Stomach (tissue), 4 donors: ENCODE measurements at regions not wholly inside any gene's neighbourhood (a gene's known extent, or its start where the extent isn't known, plus 50 kb on each side); places are given as distances from the start of the nearest gene placed in this dataset.

ENCODE experiments used
- CTCF ChIP-seq, 7 experiments: fragments of 450-650 bp in 4 of 7; fragments of 200-600 bp in 3 of 7; sonication (generic) in 3 of 7; IDR thresholded peaks; one replicate each; pipeline ENCODE4 v1.5.1; 2016 to 2019; ENCODE audit warnings: antibody characterized with exemption in 7 of 7, control low read depth in 2 of 7, mild to moderate bottlenecking in 1 of 7
- EP300 ChIP-seq: sonication (generic); formaldehyde crosslinking; IDR thresholded peaks from one replicate; pipeline ENCODE4 v1.6.1; 2017; ENCODE audit warnings: antibody characterized with exemption
- POLR2A ChIP-seq, 4 donors: fragments of 450-650 bp; IDR thresholded peaks; one replicate each; pipeline ENCODE4 v1.6.1; 2016; ENCODE audit warnings: antibody characterized with exemption in 4 of 4, control low read depth in 2 of 4, mild to moderate bottlenecking in 1 of 4, moderate library complexity in 1 of 4
- POLR2AphosphoS5 ChIP-seq, 3 donors: sonication (generic); formaldehyde crosslinking; IDR thresholded peaks; one replicate each; pipeline ENCODE4 v1.6.1; 2016; ENCODE audit warnings: antibody characterized with exemption in 3 of 3

- TF ChIP-seq POLR2A (IDR thresholded peaks at IDR 0.05): no peak
- TF ChIP-seq CTCF (IDR thresholded peaks at IDR 0.05): no peak
- no peak for TF ChIP-seq EP300
- TF ChIP-seq POLR2AphosphoS5 (IDR thresholded peaks at IDR 0.05): no peak
Measured at GRCh38 chr3:194983121-194983520, 287.8 kb downstream of the XXYLT1 start.
